ENCODE measurements at regions not wholly inside any gene's neighbourhood (a gene's known extent, or its start where the extent isn't known, plus 50 kb on each side); places are given as distances from the start of the nearest gene placed in this dataset.
A peak's percentile ranks its signal among the peaks of the same experiment; 100 is the strongest.

DNA sequence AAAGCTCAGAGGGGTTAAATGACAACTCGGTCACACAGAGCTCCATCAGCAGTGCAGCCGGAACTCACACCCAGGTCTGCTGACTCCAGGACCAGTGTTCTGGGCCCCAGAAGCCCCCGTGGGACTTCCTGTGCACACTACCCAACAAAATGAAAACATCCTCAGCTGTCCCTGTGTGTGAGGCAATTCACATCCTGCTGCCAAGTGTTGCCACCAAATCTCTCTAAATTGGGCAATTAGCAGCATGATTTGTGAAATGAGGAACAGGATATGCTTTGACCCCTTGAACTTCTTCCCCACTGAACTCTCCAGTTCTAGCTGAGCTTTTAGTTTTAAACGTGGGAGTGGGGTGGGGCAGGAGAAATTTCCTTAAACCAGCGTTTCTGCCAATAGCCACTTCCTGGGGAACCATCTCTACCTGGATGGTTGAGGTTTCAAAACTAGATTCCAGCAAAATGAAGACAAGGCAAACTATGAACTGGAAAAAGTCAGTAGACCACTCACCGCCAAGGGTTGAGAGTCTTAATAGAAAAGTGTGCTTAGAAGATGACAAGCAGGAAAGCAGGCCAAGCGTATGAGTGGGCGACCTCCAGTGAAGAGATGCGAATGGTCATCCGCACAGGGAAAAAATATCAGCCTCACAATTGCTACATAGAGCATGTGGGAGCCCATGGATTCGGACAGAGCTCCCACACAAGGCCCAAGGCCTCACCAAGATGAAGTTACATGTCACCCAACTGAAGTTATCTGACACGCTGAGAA, 51.9 kb upstream of the CHST15 start:
- peak in 1 of 2 donors; percentile 5 for DNase-seq

GRCh38 chr10:124144536-124144935, 51.1 kb upstream of the CHST15 start:
- no peak for FAIRE-seq
- Histone ChIP-seq H3K27me3 (ENCODE audit: control insufficient read depth in 3 of 3, insufficient read depth in 3 of 3, low read length in 3 of 3) (no peaks in the 10 kb centered on the region), H3K9me3 (ENCODE audit: control insufficient read depth in 2 of 2, insufficient read depth in 1 of 2, low read depth in 1 of 2, low read length in 1 of 2) (peaks cover 0 to 6% of the 10 kb centered on the region in 2 donors), H3K36me3 (ENCODE audit: control insufficient read depth in 3 of 3, insufficient read depth in 2 of 3, low read depth in 1 of 3, low read length in 3 of 3) (no peaks in the 10 kb centered on the region), H3K27ac (ENCODE audit: low read depth in 1 of 3, low read length in 2 of 3) (peak overlapping the region in 1 of 3 donors; percentile 40), H3K4me1 (ENCODE audit: control insufficient read depth in 3 of 3, insufficient read depth in 2 of 3, low read depth in 1 of 3, low read length in 2 of 3) (no peaks in the 10 kb centered on the region), H3K4me3 (ENCODE audit: low read depth in 1 of 3, low read length in 3 of 3) (no peak overlapping the region)
- DNase-seq = no peak
- WGBS, 3 donors = 74 to 79% (median 79%) methylated on average over 9 of the region's 9 CpGs

More for the DNA sequence above, 51.9 kb upstream of the CHST15 start:
- no peaks in the 10 kb centered on the region for H3K36me3 ChIP-seq (ENCODE audit: control insufficient read depth in 3 of 3, insufficient read depth in 2 of 3, low read depth in 1 of 3, low read length in 3 of 3)
- H3K4me1 ChIP-seq (ENCODE audit: control insufficient read depth in 3 of 3, insufficient read depth in 2 of 3, low read depth in 1 of 3, low read length in 2 of 3) = no peaks in the 10 kb centered on the region
- WGBS, 3 donors = 72 to 80% (median 78%) methylated on average over 12 of the region's 12 CpGs
- H3K27me3 ChIP-seq (ENCODE audit: control insufficient read depth in 3 of 3, insufficient read depth in 3 of 3, low read length in 3 of 3) = no peaks in the 10 kb centered on the region
- FAIRE-seq = no peak
- peaks cover 0 to 3% of the 10 kb centered on the region in 2 donors for H3K9me3 ChIP-seq (ENCODE audit: control insufficient read depth in 2 of 2, insufficient read depth in 1 of 2, low read depth in 1 of 2, low read length in 1 of 2)
- peak overlapping the region in 1 of 3 donors; percentile 65 for H3K27ac ChIP-seq (ENCODE audit: low read depth in 1 of 3, low read length in 2 of 3)
- no peak overlapping the region for H3K4me3 ChIP-seq (ENCODE audit: low read depth in 1 of 3, low read length in 3 of 3)

- Histone ChIP-seq H3K27ac (ENCODE audit: low read depth in 1 of 3, low read length in 2 of 3) (peak overlapping the region in 1 of 3 donors; percentile 11), H3K36me3 (ENCODE audit: control insufficient read depth in 3 of 3, insufficient read depth in 2 of 3, low read depth in 1 of 3, low read length in 3 of 3) (no peaks in the 10 kb centered on the region), H3K4me3 (ENCODE audit: low read depth in 1 of 3, low read length in 3 of 3) (no peak overlapping the region), H3K4me1 (ENCODE audit: control insufficient read depth in 3 of 3, insufficient read depth in 2 of 3, low read depth in 1 of 3, low read length in 2 of 3) (no peaks in the 10 kb centered on the region), H3K9me3 (ENCODE audit: control insufficient read depth in 2 of 2, insufficient read depth in 1 of 2, low read depth in 1 of 2, low read length in 1 of 2) (peaks cover 0 to 6% of the 10 kb centered on the region in 2 donors), H3K27me3 (ENCODE audit: control insufficient read depth in 3 of 3, insufficient read depth in 3 of 3, low read length in 3 of 3) (no peaks in the 10 kb centered on the region)
- 78 to 86% (median 82%) methylated on average over 6 of the region's 6 CpGs for WGBS, 3 donors
- FAIRE-seq (no peak), DNase-seq (no peak)
These were observed 50.3 kb upstream of the CHST15 start for GRCh38 chr10:124143721-124144120.

All from small intestine (tissue), 7 donors.